ENCODE measurements at regions not wholly inside any gene's neighbourhood (a gene's known extent, or its start where the extent isn't known, plus 50 kb on each side); places are given as distances from the start of the nearest gene placed in this dataset.

GRCh38 chr5:152853361-152853760 lies 448.3 kb upstream of the NMUR2 start:
- TF ChIP-seq, protein P1, sequence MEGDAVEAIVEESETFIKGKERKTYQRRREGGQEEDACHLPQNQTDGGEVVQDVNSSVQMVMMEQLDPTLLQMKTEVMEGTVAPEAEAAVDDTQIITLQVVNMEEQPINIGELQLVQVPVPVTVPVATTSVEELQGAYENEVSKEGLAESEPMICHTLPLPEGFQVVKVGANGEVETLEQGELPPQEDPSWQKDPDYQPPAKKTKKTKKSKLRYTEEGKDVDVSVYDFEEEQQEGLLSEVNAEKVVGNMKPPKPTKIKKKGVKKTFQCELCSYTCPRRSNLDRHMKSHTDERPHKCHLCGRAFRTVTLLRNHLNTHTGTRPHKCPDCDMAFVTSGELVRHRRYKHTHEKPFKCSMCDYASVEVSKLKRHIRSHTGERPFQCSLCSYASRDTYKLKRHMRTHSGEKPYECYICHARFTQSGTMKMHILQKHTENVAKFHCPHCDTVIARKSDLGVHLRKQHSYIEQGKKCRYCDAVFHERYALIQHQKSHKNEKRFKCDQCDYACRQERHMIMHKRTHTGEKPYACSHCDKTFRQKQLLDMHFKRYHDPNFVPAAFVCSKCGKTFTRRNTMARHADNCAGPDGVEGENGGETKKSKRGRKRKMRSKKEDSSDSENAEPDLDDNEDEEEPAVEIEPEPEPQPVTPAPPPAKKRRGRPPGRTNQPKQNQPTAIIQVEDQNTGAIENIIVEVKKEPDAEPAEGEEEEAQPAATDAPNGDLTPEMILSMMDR (IDR thresholded peaks at IDR 0.05; ENCODE audit: insufficient read depth, low read depth, low read length), result no peak
- TF ChIP-seq EZH2 (IDR thresholded peaks at IDR 0.05; ENCODE audit: insufficient read depth, low read length), result no peak

Measured in astrocyte (in vitro differentiated cells and primary cell).